OCI-LY1 (cell line): ENCODE measurements at regions not wholly inside any gene's neighbourhood (a gene's known extent, or its start where the extent isn't known, plus 50 kb on each side); places are given as distances from the start of the nearest gene placed in this dataset.

Experiments
- EZH2 ChIP-seq: fragments of 200-600 bp; sonication (generic), shearing (Covaris generic); IDR thresholded peaks from 2 replicates; pipeline ENCODE4 v1.8.0; 2017; ENCODE audit warnings: borderline replicate concordance, mixed run types, mild to moderate bottlenecking, antibody characterized with exemption, low read length, moderate library complexity, mixed read lengths
- TF ChIP-seq, protein P1 (sequence below): fragments of 200-600 bp; sonication (generic), shearing (Covaris generic); IDR thresholded peaks from 2 replicates; pipeline ENCODE4 v1.5.1; 2017; ENCODE audit warnings: mild to moderate bottlenecking, antibody characterized with exemption, low read length, moderate library complexity, mixed read lengths

DNA sequence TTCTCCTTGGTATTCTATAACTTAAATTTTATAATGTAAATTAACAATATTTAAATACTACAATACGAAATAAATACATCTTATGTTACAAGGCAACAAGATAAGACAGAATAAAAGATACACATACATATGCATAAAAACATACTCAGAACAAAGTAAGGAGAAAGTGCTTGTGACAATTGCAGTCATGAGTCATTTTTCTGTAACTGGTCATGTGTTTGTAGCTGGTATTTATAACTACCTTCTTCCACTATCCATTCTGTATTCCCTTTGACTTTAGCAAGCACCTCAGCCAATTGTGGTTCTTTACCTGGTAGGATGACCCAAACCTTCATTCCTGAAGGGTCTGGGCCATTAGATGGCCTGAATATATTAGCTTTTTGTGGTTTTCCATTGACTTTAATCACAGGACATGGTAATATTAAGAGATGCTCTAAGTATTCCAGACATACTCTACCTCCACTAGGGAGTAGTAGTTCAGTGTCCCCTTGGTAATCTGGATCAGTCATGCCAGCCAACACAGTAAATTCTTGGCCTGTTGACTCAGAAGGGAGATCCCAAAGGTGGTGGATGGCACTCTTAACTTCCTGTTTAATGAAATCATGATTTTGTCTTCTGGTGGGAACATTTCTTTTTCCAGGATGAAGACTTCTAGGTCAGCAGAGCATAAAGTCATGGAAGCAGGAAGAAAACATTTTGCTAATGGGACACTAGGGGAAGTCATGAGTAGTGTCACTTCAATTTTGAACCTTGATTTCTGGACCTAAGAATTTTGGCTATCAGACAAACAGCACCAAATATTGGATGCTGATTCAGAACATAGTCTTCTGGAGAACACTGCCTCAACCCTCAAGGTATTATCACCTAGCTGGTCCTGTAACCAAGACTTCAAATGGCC is 733.7 kb upstream of the IGFBP3 start:
- TF ChIP-seq EZH2, result no peak
- TF ChIP-seq, protein P1, sequence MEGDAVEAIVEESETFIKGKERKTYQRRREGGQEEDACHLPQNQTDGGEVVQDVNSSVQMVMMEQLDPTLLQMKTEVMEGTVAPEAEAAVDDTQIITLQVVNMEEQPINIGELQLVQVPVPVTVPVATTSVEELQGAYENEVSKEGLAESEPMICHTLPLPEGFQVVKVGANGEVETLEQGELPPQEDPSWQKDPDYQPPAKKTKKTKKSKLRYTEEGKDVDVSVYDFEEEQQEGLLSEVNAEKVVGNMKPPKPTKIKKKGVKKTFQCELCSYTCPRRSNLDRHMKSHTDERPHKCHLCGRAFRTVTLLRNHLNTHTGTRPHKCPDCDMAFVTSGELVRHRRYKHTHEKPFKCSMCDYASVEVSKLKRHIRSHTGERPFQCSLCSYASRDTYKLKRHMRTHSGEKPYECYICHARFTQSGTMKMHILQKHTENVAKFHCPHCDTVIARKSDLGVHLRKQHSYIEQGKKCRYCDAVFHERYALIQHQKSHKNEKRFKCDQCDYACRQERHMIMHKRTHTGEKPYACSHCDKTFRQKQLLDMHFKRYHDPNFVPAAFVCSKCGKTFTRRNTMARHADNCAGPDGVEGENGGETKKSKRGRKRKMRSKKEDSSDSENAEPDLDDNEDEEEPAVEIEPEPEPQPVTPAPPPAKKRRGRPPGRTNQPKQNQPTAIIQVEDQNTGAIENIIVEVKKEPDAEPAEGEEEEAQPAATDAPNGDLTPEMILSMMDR, result no peak
